HCT116 (cell line): ENCODE measurements at regions not wholly inside any gene's neighbourhood (a gene's known extent, or its start where the extent isn't known, plus 50 kb on each side); places are given as distances from the start of the nearest gene placed in this dataset.

Source experiments
- ATAC-seq: fragments of 200-7000 bp; cut with Tn5 transposase; 2 replicates; pipeline ENCODE4 v1.9.1; 2020; ENCODE audit warnings: mild to moderate bottlenecking, moderate library complexity
- BruUV-seq: library from RNA; stranded (reverse); fragments of 400-500 nt; replicated peaks from 2 replicates; lab custom pipeline; 2021; lab: Mats Ljungman, UMichigan
- CTCF ChIA-PET: fragments of 300-600 bp; sonication (Branson Sonifier 250); formaldehyde crosslinking; loops from one replicate; lab custom pipeline; 2021; ENCODE audit warnings: antibody characterized with exemption; lab: Charles Lee
- POLR2A ChIA-PET: fragments of 300-600, 350-600 bp; sonication (Branson Sonifier 250); formaldehyde crosslinking; loops from one replicate; lab custom pipeline; 2021; ENCODE audit warnings: antibody characterized with exemption; lab: Charles Lee
- RAD21 ChIA-PET, 2 experiments: fragments of 300-600 bp; sonication (Branson Sonifier 250); formaldehyde crosslinking; loops; one replicate each; lab custom pipeline; 2023; ENCODE audit warnings: low total read pairs in 2 of 2; ENCODE audit not compliant: uncharacterized antibody in 2 of 2, unreplicated experiment in 2 of 2, low non-redundant PET in 1 of 2; lab: Charles Lee
- DNase-seq: peaks from one replicate; pipeline ENCODE4 v3.0.0-alpha.2; 2010; ENCODE audit warnings: low read depth, low spot score
- H2AFZ ChIP-seq: fragments of 200-600 bp; shearing (Covaris generic), sonication (generic); 2 replicates; pipeline ENCODE4 v1.6.1; 2017; ENCODE audit warnings: low read depth, mixed run types, mixed read lengths, antibody characterized with exemption, low read length; ENCODE audit not compliant: poor library complexity, severe bottlenecking
- H3K27ac ChIP-seq: 2 replicates; pipeline ENCODE4 v1.5.1; 2012; ENCODE audit warnings: low read depth, low read length
- H3K27me3 ChIP-seq: fragments of 200-600 bp; sonication (generic); 2 replicates; pipeline ENCODE4 v1.6.1; 2016; ENCODE audit warnings: mixed run types, low read length, mixed read lengths; ENCODE audit not compliant: insufficient read depth
- H3K36me3 ChIP-seq, 2 experiments: fragments of 200-500 bp in 1 of 2; fragments of 200-600 bp in 1 of 2; sonication (Bioruptor generic) in 1 of 2; sonication (generic) in 1 of 2; 2 replicates each; pipeline versions ENCODE4 v1.5.1 to v1.6.1; 2014 to 2016; ENCODE audit warnings: low read length in 2 of 2, inconsistent platforms in 1 of 2, mixed read lengths in 1 of 2, mixed run types in 1 of 2; ENCODE audit not compliant: insufficient read depth in 2 of 2, control insufficient read depth in 1 of 2
- H3K4me1 ChIP-seq, 2 experiments: fragments of 200-600 bp in 1 of 2; sonication (generic) in 1 of 2; 2 replicates each; pipeline versions ENCODE4 v1.5.1 to v1.6.1; 2012 to 2017; ENCODE audit warnings: low read length in 2 of 2, inconsistent platforms in 1 of 2, mild to moderate bottlenecking in 1 of 2, mixed read lengths in 1 of 2, mixed run types in 1 of 2, moderate library complexity in 1 of 2; ENCODE audit not compliant: insufficient read depth in 2 of 2, control insufficient read depth in 1 of 2
- H3K4me2 ChIP-seq: fragments of 200-600 bp; sonication (generic); 2 replicates; pipeline ENCODE4 v1.6.1; 2017; ENCODE audit warnings: mixed run types, low read length, mixed read lengths
- H3K4me3 ChIP-seq, 2 experiments: fragments of 200-600 bp in 1 of 2; sonication (generic) in 1 of 2; replicated peaks in 1 of 2; 2 replicates each; pipeline ENCODE4 v1.5.1; 2011 to 2016; ENCODE audit warnings: low read length in 2 of 2, control low read depth in 1 of 2, low read depth in 1 of 2, mild to moderate bottlenecking in 1 of 2, mixed read lengths in 1 of 2, mixed run types in 1 of 2
- H3K79me2 ChIP-seq: fragments of 200-600 bp; sonication (generic); 2 replicates; pipeline ENCODE4 v1.6.1; 2017; ENCODE audit warnings: mild to moderate bottlenecking, mixed run types, low read length, moderate library complexity, mixed read lengths; ENCODE audit not compliant: insufficient read depth
- H3K9ac ChIP-seq: fragments of 200-600 bp; sonication (generic); 2 replicates; pipeline ENCODE4 v1.6.1; 2016; ENCODE audit warnings: low read length, mixed read lengths
- H3K9me2 ChIP-seq: fragments of 200-600 bp; sonication (generic), shearing (Covaris generic); 2 replicates; pipeline ENCODE4 v1.6.1; 2017; ENCODE audit warnings: mixed run types, mild to moderate bottlenecking, moderate library complexity; ENCODE audit not compliant: insufficient read depth
- H3K9me3 ChIP-seq, 2 experiments: fragments of 200-500 bp in 1 of 2; fragments of 200-600 bp in 1 of 2; sonication (Bioruptor generic) in 1 of 2; sonication (generic) in 1 of 2; 2 replicates each; pipeline ENCODE4 v1.6.1; 2014 to 2017; ENCODE audit warnings: low read length in 2 of 2, mixed read lengths in 2 of 2, inconsistent platforms in 1 of 2, low read depth in 1 of 2, mild to moderate bottlenecking in 1 of 2, mixed run types in 1 of 2, moderate library complexity in 1 of 2; ENCODE audit not compliant: control insufficient read depth in 1 of 2, insufficient read depth in 1 of 2
- H4K20me1 ChIP-seq: fragments of 200-600 bp; sonication (generic), shearing (Covaris generic); 2 replicates; pipeline ENCODE4 v1.6.1; 2017; ENCODE audit warnings: mixed run types, mild to moderate bottlenecking, moderate library complexity; ENCODE audit not compliant: insufficient read depth
- REST ChIP-seq: IDR thresholded peaks from 2 replicates; pipeline ENCODE4 v1.6.1; 2012; ENCODE audit warnings: low read depth
- intact Hi-C: fragments of 100-400 bp; cut with micrococcal nuclease; formaldehyde crosslinking; loops from 2 replicates; pipeline ENCODE4 v1.10.0; 2022
- TF ChIP-seq, protein P1 (sequence below), 3 experiments: fragments of 200-600 bp in 1 of 3; sonication (generic) in 1 of 3; IDR thresholded peaks in 2 of 3; conservative IDR thresholded peaks in 1 of 3; 2 replicates each; pipeline ENCODE4 v1.5.1; 2012 to 2017; ENCODE audit warnings: low read depth in 2 of 3, low read length in 2 of 3, antibody characterized with exemption in 1 of 3, borderline replicate concordance in 1 of 3, control low read depth in 1 of 3, mild to moderate bottlenecking in 1 of 3, mixed read lengths in 1 of 3, mixed run types in 1 of 3, moderate library complexity in 1 of 3; ENCODE audit not compliant: insufficient read depth in 1 of 3

DNA sequence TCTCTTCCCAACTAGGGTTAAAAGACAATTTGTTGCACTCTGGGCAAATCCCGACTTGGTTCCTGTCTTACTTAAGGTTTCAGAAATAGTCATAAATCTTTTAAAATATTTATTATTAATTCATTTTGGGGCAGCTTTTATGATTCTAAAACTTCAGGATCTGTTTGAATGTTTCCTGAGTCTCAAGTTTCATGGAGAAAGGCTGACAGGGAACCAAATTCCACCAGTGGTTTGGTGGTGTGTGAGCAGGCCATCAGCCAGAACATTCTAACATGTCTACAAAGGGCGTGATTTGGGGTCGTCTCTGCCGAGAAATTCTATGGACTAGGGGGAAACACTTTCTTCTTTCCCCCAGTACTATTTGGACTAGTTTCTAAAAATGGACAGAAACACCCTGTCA lies 366.4 kb downstream of the ZNF521 start:
- H4K20me1 ChIP-seq, result no peaks in the 10 kb centered on the region
- no peaks in the 10 kb centered on the region for H3K36me3 ChIP-seq
- no peak overlapping the region for H3K9ac ChIP-seq
- H3K27ac ChIP-seq, result no peak overlapping the region
- no peaks in the 10 kb centered on the region for H3K9me2 ChIP-seq
- H3K27me3 ChIP-seq, result peaks cover 4% of the 10 kb centered on the region
- ATAC-seq (no peak), DNase-seq (no peak)
- H3K4me3 ChIP-seq, result no peak overlapping the region
- H3K79me2 ChIP-seq, result no peaks in the 10 kb centered on the region
- CTCF ChIA-PET, result no interaction called here
- TF ChIP-seq, protein P1, sequence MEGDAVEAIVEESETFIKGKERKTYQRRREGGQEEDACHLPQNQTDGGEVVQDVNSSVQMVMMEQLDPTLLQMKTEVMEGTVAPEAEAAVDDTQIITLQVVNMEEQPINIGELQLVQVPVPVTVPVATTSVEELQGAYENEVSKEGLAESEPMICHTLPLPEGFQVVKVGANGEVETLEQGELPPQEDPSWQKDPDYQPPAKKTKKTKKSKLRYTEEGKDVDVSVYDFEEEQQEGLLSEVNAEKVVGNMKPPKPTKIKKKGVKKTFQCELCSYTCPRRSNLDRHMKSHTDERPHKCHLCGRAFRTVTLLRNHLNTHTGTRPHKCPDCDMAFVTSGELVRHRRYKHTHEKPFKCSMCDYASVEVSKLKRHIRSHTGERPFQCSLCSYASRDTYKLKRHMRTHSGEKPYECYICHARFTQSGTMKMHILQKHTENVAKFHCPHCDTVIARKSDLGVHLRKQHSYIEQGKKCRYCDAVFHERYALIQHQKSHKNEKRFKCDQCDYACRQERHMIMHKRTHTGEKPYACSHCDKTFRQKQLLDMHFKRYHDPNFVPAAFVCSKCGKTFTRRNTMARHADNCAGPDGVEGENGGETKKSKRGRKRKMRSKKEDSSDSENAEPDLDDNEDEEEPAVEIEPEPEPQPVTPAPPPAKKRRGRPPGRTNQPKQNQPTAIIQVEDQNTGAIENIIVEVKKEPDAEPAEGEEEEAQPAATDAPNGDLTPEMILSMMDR (IDR thresholded peaks at IDR 0.05 in 2 of 3, conservative IDR thresholded peaks at IDR 0.05 in 1 of 3; ENCODE audit: borderline replicate concordance in 1 of 3, insufficient read depth in 1 of 3, low read depth in 2 of 3, low read length in 2 of 3), result no peak
- TF ChIP-seq REST, result no peak
- no TSS peak for BruUV-seq
- intact Hi-C loops, result no loop called here
- H2AFZ ChIP-seq, result no peak overlapping the region
- no peaks in the 10 kb centered on the region for H3K9me3 ChIP-seq
- H3K4me2 ChIP-seq, result no peak overlapping the region
- RAD21 ChIA-PET, result no interaction called here
- POLR2A ChIA-PET, result no interaction called here
- H3K4me1 ChIP-seq, result no peaks in the 10 kb centered on the region
